PC-3 (cell line): ENCODE measurements at regions not wholly inside any gene's neighbourhood (a gene's known extent, or its start where the extent isn't known, plus 50 kb on each side); places are given as distances from the start of the nearest gene placed in this dataset.

Experiments
- CTCF ChIP-seq: fragments of 300-600 bp; sonication (generic); conservative IDR thresholded peaks from 2 replicates; pipeline ENCODE4 v1.5.1; 2017; ENCODE audit warnings: antibody characterized with exemption, low read depth, mild to moderate bottlenecking, low read length
- EZH2 ChIP-seq: fragments of 300-600 bp; sonication (generic); IDR thresholded peaks from one replicate; pipeline ENCODE4 v1.6.1; 2017; ENCODE audit warnings: antibody characterized with exemption, mild to moderate bottlenecking, low read length; ENCODE audit not compliant: unreplicated experiment

GRCh38 chr22:34475886-34476285 lies 555.6 kb upstream of the LARGE1 start:
- TF ChIP-seq EZH2 (no peak), CTCF (no peak)
